ENCODE measurements at regions not wholly inside any gene's neighbourhood (a gene's known extent, or its start where the extent isn't known, plus 50 kb on each side); places are given as distances from the start of the nearest gene placed in this dataset.

DNA sequence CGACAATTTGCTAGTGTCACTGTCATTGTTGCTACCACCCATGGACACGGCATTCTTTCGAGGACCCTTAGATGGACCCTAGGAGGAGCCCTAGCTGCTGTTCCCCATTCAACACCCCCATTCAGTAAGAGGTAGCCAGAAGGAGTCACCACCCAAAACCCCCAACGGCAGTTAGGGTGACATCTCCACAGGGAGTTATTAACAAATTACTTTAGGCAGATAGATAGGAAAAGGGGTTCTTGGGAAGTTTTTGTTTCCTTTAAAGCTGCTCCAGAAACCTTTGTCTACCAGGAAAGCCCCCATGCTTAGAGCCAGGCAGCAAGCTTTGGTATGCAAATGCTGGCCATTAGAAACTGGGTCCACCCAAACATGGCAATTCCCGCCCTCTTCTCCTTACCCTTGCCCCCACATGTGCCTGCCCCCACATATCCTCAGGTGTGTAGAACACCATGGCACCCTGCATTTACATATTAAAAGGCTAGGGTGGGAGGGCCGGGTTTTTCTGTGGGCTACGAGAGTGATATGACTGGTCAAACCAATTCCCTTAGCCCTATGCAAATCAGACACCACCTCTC is 190.9 kb downstream of the SLITRK6 start:
- BruUV-seq (replicated peaks), result no TSS peak
- H3K27ac ChIP-seq (ENCODE audit: low read depth, low read length, poor library complexity, severe bottlenecking), result no peak overlapping the region
- no peaks in the 10 kb centered on the region for H4K20me1 ChIP-seq (ENCODE audit: insufficient read depth, low read length)
- no peaks in the 10 kb centered on the region for H3K9me3 ChIP-seq (ENCODE audit: low read length)
- DNase-seq (ENCODE audit: low spot score), result no peak
- no peak overlapping the region for H3K4me2 ChIP-seq (ENCODE audit: low read length)
- H3K4me3 ChIP-seq (ENCODE audit: low read depth, low read length, poor library complexity, severe bottlenecking), result no peak overlapping the region
- intact Hi-C loops (cut with micrococcal nuclease; ENCODE audit: unreplicated experiment), result no loop called here
- no peak overlapping the region for H2AFZ ChIP-seq (ENCODE audit: low read length)
- ChIA-PET CTCF (ENCODE audit: unreplicated experiment) (no interaction called here), POLR2A (no interaction called here)
- no peaks in the 10 kb centered on the region for H3K36me3 ChIP-seq (ENCODE audit: insufficient read depth, low read length)
- H3K9me2 ChIP-seq (ENCODE audit: insufficient read depth, low read length), result peaks cover 3% of the 10 kb centered on the region; the same call in 1 of the 2 replicates
- TF ChIP-seq EZH2phosphoT487 (IDR thresholded peaks at IDR 0.05; ENCODE audit: borderline replicate concordance, low read depth, low read length), result no peak
- TF ChIP-seq, protein P1, sequence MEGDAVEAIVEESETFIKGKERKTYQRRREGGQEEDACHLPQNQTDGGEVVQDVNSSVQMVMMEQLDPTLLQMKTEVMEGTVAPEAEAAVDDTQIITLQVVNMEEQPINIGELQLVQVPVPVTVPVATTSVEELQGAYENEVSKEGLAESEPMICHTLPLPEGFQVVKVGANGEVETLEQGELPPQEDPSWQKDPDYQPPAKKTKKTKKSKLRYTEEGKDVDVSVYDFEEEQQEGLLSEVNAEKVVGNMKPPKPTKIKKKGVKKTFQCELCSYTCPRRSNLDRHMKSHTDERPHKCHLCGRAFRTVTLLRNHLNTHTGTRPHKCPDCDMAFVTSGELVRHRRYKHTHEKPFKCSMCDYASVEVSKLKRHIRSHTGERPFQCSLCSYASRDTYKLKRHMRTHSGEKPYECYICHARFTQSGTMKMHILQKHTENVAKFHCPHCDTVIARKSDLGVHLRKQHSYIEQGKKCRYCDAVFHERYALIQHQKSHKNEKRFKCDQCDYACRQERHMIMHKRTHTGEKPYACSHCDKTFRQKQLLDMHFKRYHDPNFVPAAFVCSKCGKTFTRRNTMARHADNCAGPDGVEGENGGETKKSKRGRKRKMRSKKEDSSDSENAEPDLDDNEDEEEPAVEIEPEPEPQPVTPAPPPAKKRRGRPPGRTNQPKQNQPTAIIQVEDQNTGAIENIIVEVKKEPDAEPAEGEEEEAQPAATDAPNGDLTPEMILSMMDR (conservative IDR thresholded peaks at IDR 0.05; ENCODE audit: low read length), result no peak
- H3K4me1 ChIP-seq (ENCODE audit: insufficient read depth, low read length, poor library complexity, severe bottlenecking), result no peaks in the 10 kb centered on the region
- no peaks in the 10 kb centered on the region for H3K79me2 ChIP-seq (ENCODE audit: insufficient read depth, low read depth, low read length)

DNA sequence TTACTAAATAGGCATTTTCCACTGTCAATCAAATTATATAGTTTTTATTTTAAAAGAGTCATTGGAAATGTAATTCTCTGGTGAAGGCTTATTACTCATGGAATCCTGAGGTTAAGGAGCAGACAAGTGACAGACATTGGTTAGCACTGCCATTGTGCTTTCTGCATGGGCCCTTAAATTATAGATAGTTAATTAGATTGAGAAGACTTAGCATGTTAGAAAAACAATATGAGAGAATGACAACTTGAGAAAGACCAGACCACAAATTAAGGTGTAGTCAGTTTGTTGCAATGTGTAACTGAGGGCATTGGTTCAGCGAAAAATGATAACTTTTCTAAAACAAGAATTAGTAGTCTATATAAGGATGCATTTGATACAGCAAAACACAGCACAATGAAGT is 195.5 kb downstream of the SLITRK6 start:
- Histone ChIP-seq H3K36me3 (ENCODE audit: insufficient read depth, low read length) (no peaks in the 10 kb centered on the region), H4K20me1 (ENCODE audit: insufficient read depth, low read length) (no peaks in the 10 kb centered on the region), H2AFZ (ENCODE audit: low read length) (no peak overlapping the region), H3K9me2 (ENCODE audit: insufficient read depth, low read length) (peaks cover 3% of the 10 kb centered on the region; the same call in 1 of the 2 replicates), H3K27ac (ENCODE audit: low read depth, low read length, poor library complexity, severe bottlenecking) (no peak overlapping the region), H3K79me2 (ENCODE audit: insufficient read depth, low read depth, low read length) (no peaks in the 10 kb centered on the region), H3K9me3 (ENCODE audit: low read length) (no peaks in the 10 kb centered on the region), H3K4me1 (ENCODE audit: insufficient read depth, low read length, poor library complexity, severe bottlenecking) (no peaks in the 10 kb centered on the region), H3K4me3 (ENCODE audit: low read depth, low read length, poor library complexity, severe bottlenecking) (no peak overlapping the region), H3K4me2 (ENCODE audit: low read length) (no peak overlapping the region)
- intact Hi-C loops (cut with micrococcal nuclease; ENCODE audit: unreplicated experiment), result no loop called here
- DNase-seq (ENCODE audit: low spot score), result no peak
- no peak for TF ChIP-seq EZH2phosphoT487 (IDR thresholded peaks at IDR 0.05; ENCODE audit: borderline replicate concordance, low read depth, low read length)
- TF ChIP-seq, protein P1 (conservative IDR thresholded peaks at IDR 0.05; ENCODE audit: low read length), result no peak
- CTCF ChIA-PET (ENCODE audit: unreplicated experiment), result no interaction called here
- no TSS peak for BruUV-seq (replicated peaks)
- POLR2A ChIA-PET, result no interaction called here

DNA sequence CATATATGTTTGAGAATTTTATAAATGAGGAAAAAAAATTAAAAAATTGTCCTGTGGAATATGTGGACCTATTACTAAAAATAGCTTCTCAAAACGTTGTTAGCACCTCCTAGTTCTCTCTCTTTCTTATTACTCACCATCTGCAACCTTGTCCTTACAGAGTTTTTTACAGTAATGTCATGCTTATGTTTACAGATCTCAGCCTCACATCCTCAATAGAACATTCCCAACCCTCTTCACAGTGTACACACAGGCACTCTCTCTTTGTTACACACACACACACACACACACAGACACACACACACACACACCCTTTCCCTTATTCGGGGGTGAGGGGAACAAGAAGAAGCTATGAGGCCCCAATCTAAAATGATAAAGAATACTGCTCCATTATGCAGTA is 197.7 kb downstream of the SLITRK6 start:
- ChIA-PET POLR2A (no interaction called here), CTCF (ENCODE audit: unreplicated experiment) (no interaction called here)
- intact Hi-C loops (cut with micrococcal nuclease; ENCODE audit: unreplicated experiment), result no loop called here

More for the DNA sequence above, 197.7 kb downstream of the SLITRK6 start:
- H3K9me3 ChIP-seq (ENCODE audit: low read length), result no peaks in the 10 kb centered on the region
- TF ChIP-seq EZH2phosphoT487 (IDR thresholded peaks at IDR 0.05; ENCODE audit: borderline replicate concordance, low read depth, low read length), result no peak
- TF ChIP-seq, protein P1 (conservative IDR thresholded peaks at IDR 0.05; ENCODE audit: low read length), result no peak
- H3K9me2 ChIP-seq (ENCODE audit: insufficient read depth, low read length), result peaks cover 3% of the 10 kb centered on the region; the same call in 1 of the 2 replicates
- H3K27ac ChIP-seq (ENCODE audit: low read depth, low read length, poor library complexity, severe bottlenecking), result no peak overlapping the region
- no peaks in the 10 kb centered on the region for H3K36me3 ChIP-seq (ENCODE audit: insufficient read depth, low read length)
- H3K4me2 ChIP-seq (ENCODE audit: low read length), result no peak overlapping the region
- H4K20me1 ChIP-seq (ENCODE audit: insufficient read depth, low read length), result no peaks in the 10 kb centered on the region
- H3K4me3 ChIP-seq (ENCODE audit: low read depth, low read length, poor library complexity, severe bottlenecking), result no peak overlapping the region
- DNase-seq (ENCODE audit: low spot score), result no peak
- no peak overlapping the region for H2AFZ ChIP-seq (ENCODE audit: low read length)
- H3K79me2 ChIP-seq (ENCODE audit: insufficient read depth, low read depth, low read length), result no peaks in the 10 kb centered on the region
- H3K4me1 ChIP-seq (ENCODE audit: insufficient read depth, low read length, poor library complexity, severe bottlenecking), result no peaks in the 10 kb centered on the region
- BruUV-seq (replicated peaks), result no TSS peak
